Activated B cell treated with CpG ODN at 0.5 μM for 24 hours (primary cell): ENCODE measurements at regions not wholly inside any gene's neighbourhood (a gene's known extent, or its start where the extent isn't known, plus 50 kb on each side); places are given as distances from the start of the nearest gene placed in this dataset.

Experiments
- ATAC-seq: fragments of 200-7000 bp; cut with Tn5 transposase; one replicate; pipeline ENCODE4 v1.10.0; 2021; ENCODE audit warnings: low read depth, mild to moderate bottlenecking, moderate library complexity
- CTCF ChIA-PET: fragments of 350-600 bp; sonication (Branson Sonifier 250); formaldehyde crosslinking; loops from one replicate; lab custom pipeline; 2021; ENCODE audit warnings: antibody characterized with exemption; lab: Charles Lee
- POLR2A ChIA-PET: fragments of 350-600 bp; sonication (Branson Sonifier 250); formaldehyde crosslinking; loops from one replicate; lab custom pipeline; 2021; ENCODE audit warnings: antibody characterized with exemption; lab: Charles Lee
- DNase-seq: peaks from one replicate; pipeline ENCODE4 v3.0.0; 2022
- H3K27ac Mint-ChIP-seq: one replicate; pipeline ENCODE4 v1.8.0; 2020; ENCODE audit warnings: mixed read lengths
- H3K27me3 Mint-ChIP-seq: one replicate; pipeline ENCODE4 v1.8.0; 2021; ENCODE audit warnings: mixed read lengths
- H3K36me3 Mint-ChIP-seq: one replicate; pipeline ENCODE4 v1.8.0; 2021; ENCODE audit warnings: low read depth, mixed read lengths
- H3K4me1 Mint-ChIP-seq: one replicate; pipeline ENCODE4 v1.8.0; 2021; ENCODE audit warnings: mixed read lengths
- H3K4me3 Mint-ChIP-seq: one replicate; pipeline ENCODE4 v1.8.0; 2020; ENCODE audit warnings: mild to moderate bottlenecking, mixed read lengths
- H3K9me3 Mint-ChIP-seq: one replicate; pipeline ENCODE4 v1.8.0; 2020; ENCODE audit warnings: mixed read lengths
- CTCF ChIP-seq: fragments of 200-600 bp; IDR thresholded peaks from one replicate; pipeline ENCODE4 v1.8.0; 2022; ENCODE audit warnings: antibody characterized with exemption, mild to moderate bottlenecking
- intact Hi-C: fragments of 100-400 bp; cut with micrococcal nuclease; formaldehyde crosslinking; loops from one replicate; pipeline ENCODE4 v1.15.1; 2024

- POLR2A ChIA-PET = no interaction called here
- H3K9me3 Mint-ChIP-seq = no peaks in the 10 kb centered on the region
- CTCF ChIA-PET = no interaction called here
- TF ChIP-seq CTCF = no peak
- H3K36me3 Mint-ChIP-seq = peaks cover 84% of the 10 kb centered on the region
- H3K4me3 Mint-ChIP-seq = no peak overlapping the region
- DNase-seq = no peak
- H3K4me1 Mint-ChIP-seq = no peaks in the 10 kb centered on the region
- intact Hi-C loops = no loop called here
- no peaks in the 10 kb centered on the region for H3K27me3 Mint-ChIP-seq
- no peak overlapping the region for H3K27ac Mint-ChIP-seq
- ATAC-seq = no peak
Measured at GRCh38 chr14:71714225-71714624, 218.0 kb upstream of the RGS6 start.

GRCh38 chr14:71716041-71716772 lies 216.0 kb upstream of the RGS6 start:
- no peaks in the 10 kb centered on the region for H3K4me1 Mint-ChIP-seq
- H3K27me3 Mint-ChIP-seq = no peaks in the 10 kb centered on the region
- no peak overlapping the region for H3K4me3 Mint-ChIP-seq
- TF ChIP-seq CTCF = no peak
- H3K36me3 Mint-ChIP-seq = peaks cover 82% of the 10 kb centered on the region
- ATAC-seq (no peak), DNase-seq (no peak)
- intact Hi-C loops = no loop called here
- no peak overlapping the region for H3K27ac Mint-ChIP-seq
- H3K9me3 Mint-ChIP-seq = no peaks in the 10 kb centered on the region
- CTCF ChIA-PET = interaction anchor here (1.3 kb wide), 1 partner anchor 574 kb away, joined by 3 read pairs; no protein-coding TSS in a partner anchor
- POLR2A ChIA-PET = no interaction called here

GRCh38 chr14:71720978-71721624 lies 211.1 kb upstream of the RGS6 start:
- no peak for TF ChIP-seq CTCF
- Mint-ChIP-seq H3K9me3 (no peaks in the 10 kb centered on the region), H3K4me3 (no peak overlapping the region), H3K27ac (no peak overlapping the region), H3K36me3 (peaks cover 88% of the 10 kb centered on the region), H3K27me3 (no peaks in the 10 kb centered on the region), H3K4me1 (no peaks in the 10 kb centered on the region)
- DNase-seq = no peak
- ATAC-seq = no peak
- CTCF ChIA-PET = no interaction called here
- intact Hi-C loops = no loop called here
- POLR2A ChIA-PET = no interaction called here

- Mint-ChIP-seq H3K9me3 (no peaks in the 10 kb centered on the region), H3K27me3 (no peaks in the 10 kb centered on the region), H3K4me3 (no peak overlapping the region), H3K36me3 (peaks cover 87% of the 10 kb centered on the region), H3K27ac (no peak overlapping the region), H3K4me1 (no peaks in the 10 kb centered on the region)
- DNase-seq = no peak
- no peak for ATAC-seq
- intact Hi-C loops = no loop called here
- POLR2A ChIA-PET = no interaction called here
- TF ChIP-seq CTCF = no peak
- CTCF ChIA-PET = no interaction called here
Measured at GRCh38 chr14:71721791-71722190, 210.4 kb upstream of the RGS6 start.

- ATAC-seq = no peak
- Mint-ChIP-seq H3K9me3 (no peaks in the 10 kb centered on the region), H3K36me3 (peaks cover 86% of the 10 kb centered on the region), H3K27me3 (no peaks in the 10 kb centered on the region), H3K4me3 (no peak overlapping the region), H3K27ac (no peak overlapping the region), H3K4me1 (no peaks in the 10 kb centered on the region)
- no peak for DNase-seq
- CTCF ChIA-PET = no interaction called here
- intact Hi-C loops = no loop called here
- POLR2A ChIA-PET = no interaction called here
- no peak for TF ChIP-seq CTCF
Measured at GRCh38 chr14:71722885-71723284, 209.3 kb upstream of the RGS6 start.
